Occipital lobe (tissue), 1 donor: ENCODE measurements at regions not wholly inside any gene's neighbourhood (a gene's known extent, or its start where the extent isn't known, plus 50 kb on each side); places are given as distances from the start of the nearest gene placed in this dataset.
"Not testable (repeated sequence)": the region's sequence is repeated elsewhere in the genome, so short reads cannot be mapped to it uniquely, and the experiment has no call there.

Source experiments
- DNase-seq: peaks from one replicate; lab custom pipeline; 2025; lab: John Stamatoyannopoulos, UW

DNA sequence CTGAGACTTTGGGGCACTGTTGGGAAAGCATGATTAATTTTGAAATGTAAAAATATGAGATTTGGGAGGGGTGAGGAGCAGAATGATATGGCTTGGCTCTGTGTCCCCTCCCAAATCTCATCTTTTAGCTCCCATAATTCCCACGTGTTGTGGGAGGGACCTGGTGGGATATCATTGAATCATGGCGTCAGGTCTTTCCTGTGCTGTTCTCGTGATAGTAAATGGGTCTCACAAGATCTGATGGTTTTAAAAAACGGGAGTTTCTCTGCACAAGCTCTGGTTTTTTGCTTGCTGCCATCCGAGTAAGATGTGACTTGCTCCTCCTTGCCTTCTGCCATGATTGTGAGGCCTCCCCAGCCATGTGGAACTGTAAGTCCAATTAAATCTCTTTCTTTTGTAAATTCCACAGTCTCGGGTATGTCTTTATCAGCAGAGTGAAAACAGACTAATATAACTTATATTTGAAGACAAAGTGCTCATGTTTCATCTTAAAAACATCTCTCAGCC, 546.0 kb upstream of the NECTIN3 start:
- not testable (repeated sequence) for DNase-seq

- no peak for DNase-seq
These were observed 544.6 kb upstream of the NECTIN3 start for GRCh38 chr3:110526777-110527727.

DNA sequence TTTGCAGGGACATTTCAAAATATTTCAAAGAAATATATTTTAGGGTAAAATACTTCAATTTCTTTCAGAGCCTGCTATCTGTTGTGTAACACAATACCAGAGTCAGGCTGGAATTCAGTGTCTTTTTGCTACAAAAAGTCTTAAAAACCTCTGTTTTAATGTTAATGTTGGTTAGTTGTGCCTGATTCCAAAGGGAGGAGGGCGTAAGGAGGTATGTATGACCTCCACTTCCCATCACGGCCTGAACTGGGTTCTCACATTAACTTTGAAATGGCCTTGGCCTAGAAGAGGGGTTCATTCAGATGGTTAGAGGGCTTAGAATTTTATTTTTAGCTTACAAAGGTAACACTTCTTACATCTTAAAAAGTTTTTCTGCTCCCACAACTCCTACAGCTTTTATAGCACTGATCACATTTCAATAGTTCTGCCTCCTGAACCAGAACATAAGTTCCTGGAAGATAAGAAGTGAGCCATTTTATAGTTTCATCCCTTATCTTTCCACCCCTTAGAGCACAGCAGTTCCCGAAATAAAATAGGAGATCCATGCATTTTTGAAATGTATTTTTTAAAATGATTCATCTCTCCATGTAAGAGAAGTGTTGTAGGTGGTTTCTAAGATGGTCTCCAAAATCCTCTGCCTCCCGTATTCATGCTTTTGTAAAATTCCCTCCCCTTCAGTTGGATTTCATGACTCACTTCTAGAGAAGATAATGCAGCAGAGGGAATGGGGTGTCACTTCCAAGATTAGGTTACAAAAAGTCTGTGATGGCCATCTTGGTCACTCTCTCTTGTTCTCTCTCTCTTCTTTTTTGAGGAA, 543.1 kb upstream of the NECTIN3 start:
- DNase-seq, result no peak

GRCh38 chr3:110530902-110531301, 540.7 kb upstream of the NECTIN3 start:
- no peak for DNase-seq

DNA sequence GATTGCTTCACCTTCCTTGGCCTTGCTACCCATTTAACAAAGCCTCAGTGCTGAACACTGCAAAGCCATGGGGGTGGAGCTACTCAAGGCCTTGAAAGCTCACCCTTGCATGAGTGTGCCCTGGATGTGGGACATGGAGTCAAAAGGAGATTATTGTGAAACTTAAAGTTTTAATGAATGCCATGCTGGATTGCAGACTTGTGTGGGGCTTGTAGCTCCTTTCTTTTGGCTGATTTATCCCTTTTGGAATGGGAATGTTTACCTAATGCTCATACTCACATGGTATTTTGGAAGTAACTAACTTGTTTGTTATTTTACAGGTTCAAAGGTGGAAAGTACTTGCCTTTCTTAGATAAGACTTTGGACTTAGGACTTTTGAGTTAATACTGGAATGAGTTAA, 538.5 kb upstream of the NECTIN3 start:
- no peak for DNase-seq

DNA sequence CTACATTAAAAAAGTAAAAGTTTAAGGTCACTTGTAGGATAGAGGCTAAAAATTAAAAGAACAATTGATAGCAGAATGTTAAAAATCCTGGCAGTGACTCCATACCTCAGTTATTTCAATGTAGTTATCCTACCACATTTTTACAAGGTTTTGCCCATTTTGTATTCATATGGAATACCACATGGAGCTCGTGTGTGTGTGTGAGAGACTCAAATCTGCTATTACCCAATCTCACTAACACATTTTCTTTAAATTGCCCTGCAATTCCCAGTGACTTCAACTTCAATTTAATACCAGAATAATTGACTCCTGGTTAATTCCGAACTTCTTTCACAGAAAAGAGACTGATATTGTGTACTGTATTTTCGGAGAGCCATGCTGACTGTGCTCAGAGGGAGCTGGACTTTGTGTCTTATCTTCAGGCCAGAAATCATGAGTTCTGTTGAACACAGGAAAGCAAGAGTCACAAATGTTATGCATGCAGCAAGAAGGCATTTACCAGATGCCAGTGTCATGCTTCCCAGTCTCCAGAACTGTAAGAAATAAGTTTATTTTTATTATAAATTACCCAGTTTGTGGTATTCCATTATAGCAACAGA, 529.0 kb upstream of the NECTIN3 start:
- no peak for DNase-seq

- DNase-seq, result no peak
These were observed 526.9 kb upstream of the NECTIN3 start for GRCh38 chr3:110544730-110545129.

DNA sequence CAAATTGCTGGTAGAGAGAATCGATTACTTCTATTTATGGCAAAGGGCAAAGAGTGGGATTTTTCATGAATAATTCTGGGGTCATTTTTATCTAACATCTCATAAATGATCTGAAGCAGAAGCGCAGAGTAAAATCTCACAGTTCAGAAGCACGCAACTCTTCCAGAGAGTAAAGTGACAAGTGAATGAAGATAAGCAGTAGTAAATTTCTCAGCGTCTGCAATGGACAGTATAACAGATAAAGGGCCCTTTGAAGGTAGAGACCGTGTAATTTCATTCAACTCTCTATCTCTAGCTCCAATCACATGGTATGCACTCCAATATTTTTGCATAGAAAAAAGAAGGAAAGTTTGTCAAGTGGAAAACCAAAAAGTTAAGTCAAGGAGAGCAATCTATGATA, 521.1 kb upstream of the NECTIN3 start:
- no peak for DNase-seq

DNA sequence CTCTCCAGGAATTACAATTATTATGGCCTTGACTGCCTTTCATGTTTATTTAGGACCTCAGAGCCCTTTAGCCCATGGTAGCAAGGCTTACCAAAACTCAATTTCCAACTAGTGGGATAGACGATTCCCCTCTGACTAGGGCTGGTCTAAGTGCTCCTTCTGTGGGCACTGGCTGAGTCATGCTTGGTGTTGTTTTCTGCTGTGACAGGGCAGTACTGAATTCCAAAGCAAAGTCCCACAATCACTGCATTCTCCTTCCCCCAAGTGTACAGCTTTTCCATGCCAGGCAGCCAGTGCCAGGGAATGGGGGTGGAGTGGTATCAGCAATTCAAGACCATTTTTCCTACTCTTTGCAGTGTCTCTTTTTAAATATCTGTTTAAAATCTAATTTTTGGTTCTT, 509.0 kb upstream of the NECTIN3 start:
- DNase-seq, result no peak

DNA sequence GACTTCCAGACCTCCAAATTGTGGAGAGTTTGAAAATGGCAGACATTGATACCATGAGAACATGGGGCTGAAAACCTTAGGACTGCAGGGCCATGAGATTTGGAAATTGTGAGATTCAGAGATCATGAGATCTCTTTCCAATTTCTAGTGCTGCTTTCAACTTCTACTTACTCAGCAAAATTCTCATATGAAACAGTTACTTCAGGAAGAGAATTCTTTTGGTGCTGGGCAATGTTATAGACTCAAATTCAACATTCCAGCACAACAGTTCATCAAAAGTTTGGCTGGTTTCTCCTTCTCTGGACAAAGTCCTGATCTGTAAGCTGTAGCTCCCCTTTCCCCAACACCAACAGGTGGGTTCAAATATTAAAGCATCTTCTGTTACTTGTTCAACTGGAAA, 506.9 kb upstream of the NECTIN3 start:
- no peak for DNase-seq

GRCh38 chr3:110567029-110567428, 504.6 kb upstream of the NECTIN3 start:
- DNase-seq, result no peak

GRCh38 chr3:110568246-110568645, 503.4 kb upstream of the NECTIN3 start:
- DNase-seq, result no peak

DNA sequence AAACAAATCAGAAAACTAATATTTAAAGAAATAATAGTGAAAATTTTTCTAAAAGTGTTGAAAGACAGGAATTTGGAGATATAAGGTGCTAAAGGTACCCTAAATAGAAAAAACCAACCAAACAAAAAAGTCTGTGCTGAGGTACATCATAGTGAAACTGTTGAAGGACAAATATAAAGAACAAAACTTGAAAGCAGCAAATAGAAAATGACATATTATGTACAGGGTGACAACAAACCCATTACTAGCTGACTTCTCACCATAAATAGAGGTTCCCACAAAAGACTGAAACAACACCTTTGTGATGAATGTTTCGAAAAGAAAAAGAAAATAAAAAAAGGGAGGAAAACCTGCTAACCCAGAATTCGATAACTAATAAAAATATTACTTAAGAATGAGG, 502.5 kb upstream of the NECTIN3 start:
- no peak for DNase-seq

DNA sequence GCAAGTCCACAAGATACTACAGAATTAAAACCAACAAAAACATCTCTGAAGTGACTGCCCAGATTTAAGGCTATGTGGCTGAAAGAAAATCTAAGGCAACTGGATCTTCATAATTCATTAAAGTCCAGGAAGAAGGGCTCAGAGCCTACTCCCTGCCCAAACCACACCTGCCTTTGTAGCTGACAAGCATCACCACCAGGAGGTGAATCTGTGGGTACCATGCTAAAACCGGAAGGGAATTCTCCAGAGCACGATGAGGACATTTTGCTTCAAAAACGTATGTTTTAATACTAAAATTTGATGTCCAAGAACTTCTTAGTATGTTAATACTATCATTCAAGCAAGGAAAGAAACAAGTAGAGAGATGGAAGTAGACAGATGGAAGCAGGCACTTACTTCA, 495.9 kb upstream of the NECTIN3 start:
- DNase-seq, result no peak

DNA sequence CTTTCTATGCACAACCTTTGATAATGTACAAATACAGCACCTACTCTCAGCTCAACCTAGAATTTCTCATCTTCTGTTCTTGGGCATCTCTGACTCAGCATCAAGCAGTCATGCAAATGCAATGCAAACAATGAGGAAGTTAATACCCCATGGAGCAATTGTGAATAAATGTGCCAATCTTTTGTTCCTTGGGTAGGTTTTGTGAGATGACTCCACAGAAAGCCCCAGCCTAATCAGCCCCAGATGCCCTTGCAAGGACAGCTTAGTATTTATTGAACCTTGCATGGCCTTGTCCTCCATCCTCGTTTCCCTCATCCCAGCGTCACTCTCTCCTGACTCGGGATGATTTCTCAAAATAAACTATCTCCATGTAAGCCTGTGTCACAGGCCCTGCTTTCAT, 494.7 kb upstream of the NECTIN3 start:
- DNase-seq, result no peak

GRCh38 chr3:110577854-110578253, 493.8 kb upstream of the NECTIN3 start:
- no peak for DNase-seq

DNA sequence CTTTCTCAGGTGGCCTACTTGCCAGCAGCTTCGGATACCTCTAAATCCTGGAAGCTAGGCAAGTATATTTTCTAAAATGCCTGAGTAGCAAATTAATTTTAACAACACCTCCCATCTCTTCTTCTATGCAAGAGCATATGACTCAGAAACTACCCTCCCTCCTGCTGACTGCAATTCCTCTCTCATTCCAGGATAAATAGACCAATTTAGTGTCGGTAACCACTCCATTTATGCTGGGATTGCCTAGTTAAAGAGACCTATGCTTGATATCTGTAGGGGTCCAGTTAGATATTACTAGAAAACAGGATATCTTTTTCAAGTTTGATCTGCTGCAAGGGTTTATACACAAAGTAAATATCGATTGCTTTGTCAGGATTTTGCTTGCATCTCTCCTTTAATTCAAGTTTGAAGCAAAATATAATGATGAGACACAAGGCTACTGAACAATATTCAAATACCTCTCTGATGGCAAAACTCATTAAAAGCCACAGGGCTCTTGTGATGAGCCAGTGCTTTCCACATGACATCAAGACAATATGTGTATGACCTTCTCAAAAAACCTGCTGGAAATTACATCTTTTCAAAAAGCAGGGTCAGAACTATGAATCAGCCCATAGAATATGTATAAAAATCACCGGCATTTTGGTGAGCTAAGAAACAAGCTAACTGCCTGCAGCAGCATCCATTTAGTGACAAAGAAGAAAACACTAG, 491.6 kb upstream of the NECTIN3 start:
- DNase-seq, result no peak

DNA sequence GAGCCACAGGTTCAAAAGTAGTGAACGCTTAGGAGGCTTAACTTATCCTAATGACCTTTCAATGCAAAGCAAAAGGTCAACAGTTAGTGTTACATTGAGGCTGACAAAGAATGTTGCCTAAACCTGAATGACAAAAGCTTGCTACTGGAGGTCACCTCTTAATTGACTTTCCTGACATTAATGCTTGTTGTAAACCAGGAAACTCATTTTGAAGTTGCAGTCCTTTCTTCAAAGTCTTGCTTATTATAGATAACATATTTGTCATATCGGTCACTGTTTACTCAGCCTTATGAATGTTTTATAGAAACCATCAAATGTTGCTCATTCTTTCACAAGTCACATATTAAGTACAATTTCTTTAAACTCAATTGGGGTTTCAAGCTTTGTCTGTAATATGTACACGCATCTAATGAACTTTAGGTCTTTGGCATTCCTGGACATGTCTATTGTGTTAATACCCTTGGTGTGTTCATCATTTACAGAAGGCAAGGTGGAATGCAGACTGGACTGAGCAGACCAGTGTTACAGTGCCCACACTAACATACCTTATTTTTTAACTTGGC, 488.2 kb upstream of the NECTIN3 start:
- no peak for DNase-seq

GRCh38 chr3:110588906-110589305, 482.7 kb upstream of the NECTIN3 start:
- no peak for DNase-seq

GRCh38 chr3:110589341-110589740, 482.3 kb upstream of the NECTIN3 start:
- DNase-seq, result no peak

DNA sequence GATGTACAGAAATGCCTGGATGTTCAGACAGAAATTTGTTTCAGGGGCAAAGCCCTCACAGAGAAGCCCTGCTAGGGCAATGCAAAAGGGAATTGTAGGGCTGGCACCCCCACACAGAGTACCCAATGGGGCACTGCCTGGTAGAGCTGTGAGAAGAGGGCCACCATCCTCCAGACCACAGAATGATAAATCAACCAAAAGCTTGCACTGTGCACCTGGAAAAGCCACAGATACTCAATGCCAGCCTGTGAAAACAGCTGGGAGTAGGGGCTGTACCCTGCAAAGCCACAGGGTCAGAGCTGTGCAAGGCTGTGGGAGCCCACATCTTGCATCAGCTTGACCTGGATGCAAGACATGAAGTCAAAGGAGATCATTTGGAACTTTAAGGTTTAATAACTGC, 477.9 kb upstream of the NECTIN3 start:
- DNase-seq, result no peak
